Neural progenitor cell (in vitro differentiated cells): ENCODE measurements at regions not wholly inside any gene's neighbourhood (a gene's known extent, or its start where the extent isn't known, plus 50 kb on each side); places are given as distances from the start of the nearest gene placed in this dataset.

Experiments used
- DNase-seq: peaks from one replicate; pipeline ENCODE4 v3.0.0-alpha.2; 2016; ENCODE audit warnings: low spot score
- H2AFZ ChIP-seq: fragments of 200-600 bp; sonication (generic); replicated peaks from 2 replicates; pipeline ENCODE4 v1.6.1; 2016; ENCODE audit warnings: antibody characterized with exemption
- H3F3A ChIP-seq: fragments of 200-600 bp; sonication (generic); 2 replicates; pipeline ENCODE4 v1.6.1; 2016; ENCODE audit warnings: antibody characterized with exemption, low read depth
- H3K27ac ChIP-seq: fragments of 200-600 bp; sonication (generic); 2 replicates; pipeline ENCODE4 v1.5.1; 2016; ENCODE audit warnings: mild to moderate bottlenecking
- H3K27me3 ChIP-seq: fragments of 200-600 bp; sonication (generic); 2 replicates; pipeline ENCODE4 v1.6.1; 2016; ENCODE audit warnings: mild to moderate bottlenecking, moderate library complexity
- H3K36me3 ChIP-seq: fragments of 200-600 bp; sonication (generic); 2 replicates; pipeline ENCODE4 v1.5.1; 2016
- H3K4me1 ChIP-seq: fragments of 200-600 bp; sonication (generic); 2 replicates; pipeline ENCODE4 v1.6.1; 2016; ENCODE audit warnings: mixed run types
- H3K4me2 ChIP-seq: fragments of 200-600 bp; sonication (generic); 2 replicates; pipeline ENCODE4 v1.6.1; 2016
- H3K4me3 ChIP-seq: fragments of 200-600 bp; sonication (generic); 2 replicates; pipeline ENCODE4 v1.5.1; 2016
- H3K79me2 ChIP-seq: fragments of 200-600 bp; sonication (generic); 2 replicates; pipeline ENCODE4 v1.6.1; 2016; ENCODE audit warnings: low read depth
- H3K9ac ChIP-seq: fragments of 200-600 bp; sonication (generic); 2 replicates; pipeline ENCODE4 v1.6.1; 2016
- H3K9me3 ChIP-seq: fragments of 200-600 bp; sonication (generic); 2 replicates; pipeline ENCODE4 v1.5.1; 2016; ENCODE audit warnings: low read depth
- H4K20me1 ChIP-seq: fragments of 200-600 bp; sonication (generic); 2 replicates; pipeline ENCODE4 v1.6.1; 2016; ENCODE audit warnings: low read depth
- H3K27ac Mint-ChIP-seq: 3 replicates; pipeline ENCODE4 v1.8.0; 2021; ENCODE audit warnings: mixed read lengths
- H3K27me3 Mint-ChIP-seq: 2 replicates; pipeline ENCODE4 v1.8.0; 2022; ENCODE audit warnings: low read depth, mild to moderate bottlenecking, inconsistent platforms, moderate library complexity, mixed read lengths; ENCODE audit not compliant: insufficient read depth
- H3K36me3 Mint-ChIP-seq: 3 replicates; pipeline ENCODE4 v1.8.0; 2021; ENCODE audit warnings: mixed read lengths
- H3K4me1 Mint-ChIP-seq: 3 replicates; pipeline ENCODE4 v1.8.0; 2021; ENCODE audit warnings: mixed read lengths
- H3K4me3 Mint-ChIP-seq: 3 replicates; pipeline ENCODE4 v1.8.0; 2021; ENCODE audit warnings: mild to moderate bottlenecking, moderate library complexity, mixed read lengths
- H3K9me3 Mint-ChIP-seq: 3 replicates; pipeline ENCODE4 v1.8.0; 2020; ENCODE audit warnings: mixed read lengths
- EZH2 ChIP-seq: fragments of 200-600 bp; sonication (generic); IDR thresholded peaks from 2 replicates; pipeline ENCODE4 v1.6.1; 2017; ENCODE audit warnings: antibody characterized with exemption, mild to moderate bottlenecking, moderate library complexity
- EZH2phosphoT487 ChIP-seq: fragments of 200-600 bp; sonication (generic); IDR thresholded peaks from 2 replicates; pipeline ENCODE4 v1.6.1; 2017; ENCODE audit warnings: antibody characterized with exemption
- TF ChIP-seq, protein P1 (sequence below): fragments of 200-600 bp; sonication (generic); IDR thresholded peaks from 2 replicates; pipeline ENCODE4 v1.5.1; 2017; ENCODE audit warnings: antibody characterized with exemption, mild to moderate bottlenecking

GRCh38 chr11:119791701-119792151 is 62.7 kb upstream of the NECTIN1 start:
- H3K9me3 ChIP-seq: no peaks in the 10 kb centered on the region
- H3K79me2 ChIP-seq: no peaks in the 10 kb centered on the region
- H3K27ac ChIP-seq: no peak overlapping the region
- Mint-ChIP-seq H3K4me3 (no peak overlapping the region), H3K36me3 (no peaks in the 10 kb centered on the region), H3K4me1 (peaks cover 62% of the 10 kb centered on the region), H3K9me3 (no peaks in the 10 kb centered on the region), H3K27me3 (peaks cover 25% of the 10 kb centered on the region), H3K27ac (peak overlapping the region; percentile 63)
- H3K36me3 ChIP-seq: no peaks in the 10 kb centered on the region
- no peak overlapping the region for H3K4me3 ChIP-seq
- DNase-seq: peak; percentile 58
- no peak overlapping the region for H3K9ac ChIP-seq
- TF ChIP-seq, protein P1, sequence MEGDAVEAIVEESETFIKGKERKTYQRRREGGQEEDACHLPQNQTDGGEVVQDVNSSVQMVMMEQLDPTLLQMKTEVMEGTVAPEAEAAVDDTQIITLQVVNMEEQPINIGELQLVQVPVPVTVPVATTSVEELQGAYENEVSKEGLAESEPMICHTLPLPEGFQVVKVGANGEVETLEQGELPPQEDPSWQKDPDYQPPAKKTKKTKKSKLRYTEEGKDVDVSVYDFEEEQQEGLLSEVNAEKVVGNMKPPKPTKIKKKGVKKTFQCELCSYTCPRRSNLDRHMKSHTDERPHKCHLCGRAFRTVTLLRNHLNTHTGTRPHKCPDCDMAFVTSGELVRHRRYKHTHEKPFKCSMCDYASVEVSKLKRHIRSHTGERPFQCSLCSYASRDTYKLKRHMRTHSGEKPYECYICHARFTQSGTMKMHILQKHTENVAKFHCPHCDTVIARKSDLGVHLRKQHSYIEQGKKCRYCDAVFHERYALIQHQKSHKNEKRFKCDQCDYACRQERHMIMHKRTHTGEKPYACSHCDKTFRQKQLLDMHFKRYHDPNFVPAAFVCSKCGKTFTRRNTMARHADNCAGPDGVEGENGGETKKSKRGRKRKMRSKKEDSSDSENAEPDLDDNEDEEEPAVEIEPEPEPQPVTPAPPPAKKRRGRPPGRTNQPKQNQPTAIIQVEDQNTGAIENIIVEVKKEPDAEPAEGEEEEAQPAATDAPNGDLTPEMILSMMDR: no peak
- TF ChIP-seq EZH2phosphoT487: no peak
- no peak for TF ChIP-seq EZH2
- no peaks in the 10 kb centered on the region for H4K20me1 ChIP-seq
- peaks cover 63% of the 10 kb centered on the region for H3K4me1 ChIP-seq
- peaks cover 23% of the 10 kb centered on the region for H3K27me3 ChIP-seq
- peaks cover 48% of the 10 kb centered on the region for H3F3A ChIP-seq
- H2AFZ ChIP-seq: no peak overlapping the region
- peak overlapping the region; percentile 28 for H3K4me2 ChIP-seq

DNA sequence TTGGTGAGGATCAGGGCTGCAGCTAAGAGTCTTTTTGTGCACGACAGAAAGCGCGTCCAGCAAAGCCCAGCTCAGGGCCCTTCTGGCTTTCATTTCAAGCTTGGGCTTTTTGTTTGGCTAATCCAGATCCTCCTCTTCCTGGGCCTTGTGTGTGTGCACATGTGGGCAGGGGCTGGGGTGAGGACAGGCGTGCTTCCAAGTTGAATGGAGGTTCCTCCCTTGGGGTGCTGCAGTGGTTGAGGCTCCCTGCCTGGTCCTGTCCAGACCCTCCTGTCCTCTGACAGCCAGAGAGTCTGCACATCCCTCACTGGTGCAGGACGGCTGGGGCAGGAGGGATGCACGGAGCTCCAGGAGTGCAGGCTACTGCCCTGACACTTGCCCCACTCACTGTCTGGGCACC is 62.0 kb upstream of the NECTIN1 start:
- no peaks in the 10 kb centered on the region for H3K9me3 Mint-ChIP-seq
- Histone ChIP-seq H3K4me1 (peaks cover 57% of the 10 kb centered on the region), H3K36me3 (no peaks in the 10 kb centered on the region), H3K27ac (peak overlapping the region; percentile 23), H3K9ac (no peak overlapping the region), H3K27me3 (peaks cover 23% of the 10 kb centered on the region), H2AFZ (no peak overlapping the region), H4K20me1 (no peaks in the 10 kb centered on the region), H3K4me3 (no peak overlapping the region), H3F3A (peaks cover 41% of the 10 kb centered on the region), H3K4me2 (peak overlapping the region; percentile 28), H3K79me2 (no peaks in the 10 kb centered on the region), H3K9me3 (no peaks in the 10 kb centered on the region)
- TF ChIP-seq EZH2 (no peak), EZH2phosphoT487 (no peak)
- TF ChIP-seq, protein P1: no peak
- no peak overlapping the region for H3K4me3 Mint-ChIP-seq
- H3K27ac Mint-ChIP-seq: peak overlapping the region; percentile 90
- H3K27me3 Mint-ChIP-seq: peaks cover 25% of the 10 kb centered on the region
- peaks cover 55% of the 10 kb centered on the region for H3K4me1 Mint-ChIP-seq
- peak; percentile 72 for DNase-seq
- no peaks in the 10 kb centered on the region for H3K36me3 Mint-ChIP-seq

DNA sequence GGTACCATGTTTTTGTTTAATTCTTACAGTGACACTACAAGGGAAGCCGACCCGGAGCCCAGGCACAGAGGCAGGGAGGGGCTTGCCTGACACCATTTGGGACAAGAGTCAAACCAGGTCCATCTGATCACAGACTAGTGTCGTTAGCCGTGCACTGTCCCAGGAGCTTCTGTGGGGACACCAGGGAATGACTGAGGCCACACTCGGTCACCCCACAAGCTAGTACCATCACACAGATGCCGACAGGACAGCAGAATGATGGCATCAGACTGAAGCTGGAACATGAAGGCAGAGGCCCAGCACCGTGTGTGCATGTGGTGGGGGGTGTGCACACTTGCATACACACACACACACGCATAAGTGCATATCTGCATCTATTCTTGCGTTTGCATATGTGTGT is 61.5 kb upstream of the NECTIN1 start:
- no peak for DNase-seq
- peak overlapping the region; percentile 90 for H3K27ac Mint-ChIP-seq
- H3K4me1 Mint-ChIP-seq: peaks cover 49% of the 10 kb centered on the region

More for the DNA sequence above, 61.5 kb upstream of the NECTIN1 start:
- Mint-ChIP-seq H3K36me3 (no peaks in the 10 kb centered on the region), H3K27me3 (peaks cover 25% of the 10 kb centered on the region), H3K9me3 (no peaks in the 10 kb centered on the region), H3K4me3 (no peak overlapping the region)
- Histone ChIP-seq H3K9me3 (no peaks in the 10 kb centered on the region), H3K36me3 (no peaks in the 10 kb centered on the region), H3K4me3 (no peak overlapping the region), H4K20me1 (no peaks in the 10 kb centered on the region), H3K9ac (no peak overlapping the region), H3F3A (peaks cover 35% of the 10 kb centered on the region), H3K27me3 (peaks cover 23% of the 10 kb centered on the region), H3K27ac (no peak overlapping the region), H3K79me2 (no peaks in the 10 kb centered on the region), H3K4me2 (peak overlapping the region; percentile 28), H3K4me1 (peaks cover 51% of the 10 kb centered on the region), H2AFZ (no peak overlapping the region)
- TF ChIP-seq, protein P1: no peak
